ENCODE measurements at regions not wholly inside any gene's neighbourhood (a gene's known extent, or its start where the extent isn't known, plus 50 kb on each side); places are given as distances from the start of the nearest gene placed in this dataset.
"Not testable (repeated sequence)": the region's sequence is repeated elsewhere in the genome, so short reads cannot be mapped to it uniquely, and the experiment has no call there.

- no peak for DNase-seq (ENCODE audit: low spot score)
Observed at GRCh38 chr2:56806924-56807323, 623.1 kb downstream of the CCDC85A start.

GRCh38 chr2:56807861-56808260 is 624.1 kb downstream of the CCDC85A start:
- no peak for DNase-seq (ENCODE audit: low spot score)

- DNase-seq (ENCODE audit: low spot score): no peak
Observed at GRCh38 chr2:56811401-56811800, 627.6 kb downstream of the CCDC85A start.

- no peak for DNase-seq (ENCODE audit: low spot score)
Observed at GRCh38 chr2:56812432-56812831, 628.6 kb downstream of the CCDC85A start.

- DNase-seq (ENCODE audit: low spot score): no peak
Observed at GRCh38 chr2:56813490-56813889, 629.7 kb downstream of the CCDC85A start.

- DNase-seq (ENCODE audit: low spot score): no peak
Observed at GRCh38 chr2:56816666-56817065, 632.9 kb downstream of the CCDC85A start.

GRCh38 chr2:56831780-56832179 is 648.0 kb downstream of the CCDC85A start:
- DNase-seq (ENCODE audit: low spot score): no peak

- no peak for DNase-seq (ENCODE audit: low spot score)
Observed at GRCh38 chr2:56834686-56835085, 650.9 kb downstream of the CCDC85A start.

GRCh38 chr2:56840009-56840408 is 656.2 kb downstream of the CCDC85A start:
- DNase-seq (ENCODE audit: low spot score): not testable (repeated sequence)

GRCh38 chr2:56860991-56861390 is 677.2 kb downstream of the CCDC85A start:
- no peak for DNase-seq (ENCODE audit: low spot score)

- DNase-seq (ENCODE audit: low spot score): no peak
Observed at GRCh38 chr2:56871644-56872043, 687.9 kb downstream of the CCDC85A start.

GRCh38 chr2:56874717-56875116 is 690.9 kb downstream of the CCDC85A start:
- DNase-seq (ENCODE audit: low spot score): no peak

GRCh38 chr2:56889738-56890137 is 705.9 kb downstream of the CCDC85A start:
- no peak for DNase-seq (ENCODE audit: low spot score)

- no peak for DNase-seq (ENCODE audit: low spot score)
Observed at GRCh38 chr2:56892382-56892781, 708.6 kb downstream of the CCDC85A start.

GRCh38 chr2:56898986-56899385 is 715.2 kb downstream of the CCDC85A start:
- DNase-seq (ENCODE audit: low spot score): no peak

GRCh38 chr2:56912490-56912889 is 728.7 kb downstream of the CCDC85A start:
- DNase-seq (ENCODE audit: low spot score): no peak

- no peak for DNase-seq (ENCODE audit: low spot score)
Observed at GRCh38 chr2:56918790-56919189, 735.0 kb downstream of the CCDC85A start.

- no peak for DNase-seq (ENCODE audit: low spot score)
Observed at GRCh38 chr2:56933976-56934375, 750.2 kb downstream of the CCDC85A start.

GRCh38 chr2:56934866-56935265 is 751.1 kb downstream of the CCDC85A start:
- no peak for DNase-seq (ENCODE audit: low spot score)

- no peak for DNase-seq (ENCODE audit: low spot score)
Observed at GRCh38 chr2:56940054-56940453, 756.3 kb downstream of the CCDC85A start.

- DNase-seq (ENCODE audit: low spot score): no peak
Observed at GRCh38 chr2:56952871-56953270, 769.1 kb downstream of the CCDC85A start.

GRCh38 chr2:56960581-56960980 is 776.8 kb downstream of the CCDC85A start:
- no peak for DNase-seq (ENCODE audit: low spot score)

- no peak for DNase-seq (ENCODE audit: low spot score)
Observed at GRCh38 chr2:56962673-56963072, 778.9 kb downstream of the CCDC85A start.

- DNase-seq (ENCODE audit: low spot score): no peak
Observed at GRCh38 chr2:56969513-56969912, 785.7 kb downstream of the CCDC85A start.

- DNase-seq (ENCODE audit: low spot score): no peak
Observed at GRCh38 chr2:56971383-56971974, 787.7 kb downstream of the CCDC85A start.
